BLaER1 (cell line): ENCODE measurements at regions not wholly inside any gene's neighbourhood (a gene's known extent, or its start where the extent isn't known, plus 50 kb on each side); places are given as distances from the start of the nearest gene placed in this dataset.

Experiments
- H3K27ac ChIP-seq: shearing (Covaris generic); formaldehyde crosslinking; 2 replicates; pipeline ENCODE4 v1.8.1; 2022
- H3K27me3 ChIP-seq: shearing (Covaris generic); formaldehyde crosslinking; 2 replicates; pipeline ENCODE4 v1.8.1; 2022
- H3K36me3 ChIP-seq: shearing (Covaris generic); formaldehyde crosslinking; 2 replicates; pipeline ENCODE4 v1.8.1; 2022
- H3K4me1 ChIP-seq: shearing (Covaris generic); formaldehyde crosslinking; 2 replicates; pipeline ENCODE4 v1.8.1; 2022
- H3K4me2 ChIP-seq: shearing (Covaris generic); formaldehyde crosslinking; 2 replicates; pipeline ENCODE4 v1.8.1; 2022
- H3K4me3 ChIP-seq: shearing (Covaris generic); formaldehyde crosslinking; 2 replicates; pipeline ENCODE4 v1.8.1; 2022
- H3K9ac ChIP-seq: shearing (Covaris generic); formaldehyde crosslinking; 2 replicates; pipeline ENCODE4 v1.8.1; 2022
- H3K9me3 ChIP-seq: shearing (Covaris generic); formaldehyde crosslinking; 2 replicates; pipeline ENCODE4 v1.8.1; 2022
- H4K20me1 ChIP-seq: shearing (Covaris generic); formaldehyde crosslinking; 2 replicates; pipeline ENCODE4 v1.8.1; 2022
- Cebpa-rat ChIP-seq: shearing (Covaris generic); IDR thresholded peaks from 2 replicates; pipeline ENCODE4 v1.8.1; 2022

GRCh38 chr3:28980631-28981030 lies 300.2 kb upstream of the RBMS3 start:
- H3K9ac ChIP-seq = no peak overlapping the region
- no peaks in the 10 kb centered on the region for H3K36me3 ChIP-seq
- H3K27ac ChIP-seq = no peak overlapping the region
- no peaks in the 10 kb centered on the region for H3K4me1 ChIP-seq
- no peaks in the 10 kb centered on the region for H3K27me3 ChIP-seq
- no peak for TF ChIP-seq Cebpa-rat
- H3K4me3 ChIP-seq = no peak overlapping the region
- no peaks in the 10 kb centered on the region for H3K9me3 ChIP-seq
- H3K4me2 ChIP-seq = no peak overlapping the region
- no peaks in the 10 kb centered on the region for H4K20me1 ChIP-seq

- Histone ChIP-seq H3K27me3 (no peaks in the 10 kb centered on the region), H3K9me3 (no peaks in the 10 kb centered on the region), H3K4me1 (no peaks in the 10 kb centered on the region), H3K27ac (no peak overlapping the region), H3K4me2 (no peak overlapping the region), H3K4me3 (no peak overlapping the region), H3K36me3 (no peaks in the 10 kb centered on the region), H4K20me1 (no peaks in the 10 kb centered on the region), H3K9ac (no peak overlapping the region)
- no peak for TF ChIP-seq Cebpa-rat
These were observed 298.0 kb upstream of the RBMS3 start for GRCh38 chr3:28982906-28983305.

GRCh38 chr3:28986922-28987321 lies 293.9 kb upstream of the RBMS3 start:
- Histone ChIP-seq H3K27me3 (no peaks in the 10 kb centered on the region), H3K9ac (no peak overlapping the region), H3K36me3 (no peaks in the 10 kb centered on the region), H3K4me1 (no peaks in the 10 kb centered on the region), H3K4me3 (no peak overlapping the region), H4K20me1 (no peaks in the 10 kb centered on the region), H3K9me3 (no peaks in the 10 kb centered on the region), H3K27ac (no peak overlapping the region), H3K4me2 (no peak overlapping the region)
- no peak for TF ChIP-seq Cebpa-rat

GRCh38 chr3:28989646-28990089 lies 291.2 kb upstream of the RBMS3 start:
- Histone ChIP-seq H3K27ac (no peak overlapping the region), H3K27me3 (no peaks in the 10 kb centered on the region), H3K4me3 (no peak overlapping the region), H3K4me2 (no peak overlapping the region), H3K9me3 (no peaks in the 10 kb centered on the region), H4K20me1 (no peaks in the 10 kb centered on the region), H3K9ac (no peak overlapping the region), H3K36me3 (no peaks in the 10 kb centered on the region), H3K4me1 (no peaks in the 10 kb centered on the region)
- no peak for TF ChIP-seq Cebpa-rat

- H3K36me3 ChIP-seq = no peaks in the 10 kb centered on the region
- H3K4me1 ChIP-seq = no peaks in the 10 kb centered on the region
- H3K4me3 ChIP-seq = no peak overlapping the region
- H3K27ac ChIP-seq = no peak overlapping the region
- H3K9ac ChIP-seq = no peak overlapping the region
- H3K27me3 ChIP-seq = no peaks in the 10 kb centered on the region
- H4K20me1 ChIP-seq = no peaks in the 10 kb centered on the region
- H3K9me3 ChIP-seq = no peaks in the 10 kb centered on the region
- no peak overlapping the region for H3K4me2 ChIP-seq
- TF ChIP-seq Cebpa-rat = no peak
These were observed 286.5 kb upstream of the RBMS3 start for GRCh38 chr3:28994161-28994905.

GRCh38 chr3:29004885-29005599 lies 275.8 kb upstream of the RBMS3 start:
- Histone ChIP-seq H3K4me1 (no peaks in the 10 kb centered on the region), H3K9me3 (no peaks in the 10 kb centered on the region), H3K4me2 (no peak overlapping the region), H3K4me3 (no peak overlapping the region), H3K27me3 (no peaks in the 10 kb centered on the region), H3K36me3 (no peaks in the 10 kb centered on the region), H3K27ac (no peak overlapping the region), H4K20me1 (no peaks in the 10 kb centered on the region), H3K9ac (no peak overlapping the region)
- TF ChIP-seq Cebpa-rat = no peak

- no peaks in the 10 kb centered on the region for H3K4me1 ChIP-seq
- no peak overlapping the region for H3K9ac ChIP-seq
- no peaks in the 10 kb centered on the region for H3K9me3 ChIP-seq
- H4K20me1 ChIP-seq = no peaks in the 10 kb centered on the region
- H3K36me3 ChIP-seq = no peaks in the 10 kb centered on the region
- no peaks in the 10 kb centered on the region for H3K27me3 ChIP-seq
- H3K27ac ChIP-seq = no peak overlapping the region
- H3K4me3 ChIP-seq = no peak overlapping the region
- no peak overlapping the region for H3K4me2 ChIP-seq
- no peak for TF ChIP-seq Cebpa-rat
These were observed 275.0 kb upstream of the RBMS3 start for GRCh38 chr3:29005862-29006261.

- no peak overlapping the region for H3K9ac ChIP-seq
- H3K36me3 ChIP-seq = no peaks in the 10 kb centered on the region
- no peaks in the 10 kb centered on the region for H4K20me1 ChIP-seq
- no peak for TF ChIP-seq Cebpa-rat
- H3K9me3 ChIP-seq = no peaks in the 10 kb centered on the region
- no peak overlapping the region for H3K27ac ChIP-seq
- no peaks in the 10 kb centered on the region for H3K27me3 ChIP-seq
- H3K4me3 ChIP-seq = no peak overlapping the region
- H3K4me1 ChIP-seq = no peaks in the 10 kb centered on the region
- no peak overlapping the region for H3K4me2 ChIP-seq
These were observed 269.4 kb upstream of the RBMS3 start for GRCh38 chr3:29011441-29011840.

- Histone ChIP-seq H3K4me2 (no peak overlapping the region), H3K4me1 (no peaks in the 10 kb centered on the region), H3K27me3 (no peaks in the 10 kb centered on the region), H3K27ac (no peak overlapping the region), H3K4me3 (no peak overlapping the region), H3K9ac (no peak overlapping the region), H3K36me3 (no peaks in the 10 kb centered on the region), H3K9me3 (no peaks in the 10 kb centered on the region), H4K20me1 (no peaks in the 10 kb centered on the region)
- no peak for TF ChIP-seq Cebpa-rat
These were observed 268.9 kb upstream of the RBMS3 start for GRCh38 chr3:29011966-29012365.

GRCh38 chr3:29022976-29023375 lies 257.9 kb upstream of the RBMS3 start:
- no peak overlapping the region for H3K9ac ChIP-seq
- no peaks in the 10 kb centered on the region for H3K27me3 ChIP-seq
- no peaks in the 10 kb centered on the region for H3K9me3 ChIP-seq
- TF ChIP-seq Cebpa-rat = no peak
- no peaks in the 10 kb centered on the region for H4K20me1 ChIP-seq
- no peak overlapping the region for H3K4me3 ChIP-seq
- no peak overlapping the region for H3K4me2 ChIP-seq
- H3K27ac ChIP-seq = no peak overlapping the region
- H3K36me3 ChIP-seq = no peaks in the 10 kb centered on the region
- H3K4me1 ChIP-seq = peaks cover 5% of the 10 kb centered on the region; the same call in 1 of the 2 replicates
